Trophoblast cell (in vitro differentiated cells and primary cell): ENCODE measurements at regions not wholly inside any gene's neighbourhood (a gene's known extent, or its start where the extent isn't known, plus 50 kb on each side); places are given as distances from the start of the nearest gene placed in this dataset.

Source experiments
- DNase-seq, 2 donors: peaks; one replicate each; pipeline ENCODE4 v3.0.0-alpha.2; 2016
- H2AFZ ChIP-seq: 2 replicates; pipeline ENCODE4 v1.6.1; 2013; ENCODE audit warnings: low read length, moderate library complexity, mild to moderate bottlenecking; ENCODE audit not compliant: insufficient read depth, poor library complexity
- H2AK5ac ChIP-seq: 2 replicates; pipeline ENCODE4 v1.6.1; 2013; ENCODE audit warnings: mild to moderate bottlenecking, low read length
- H2BK120ac ChIP-seq: 2 replicates; pipeline ENCODE4 v1.6.1; 2013; ENCODE audit warnings: low read length, mild to moderate bottlenecking, moderate library complexity; ENCODE audit not compliant: insufficient read depth, poor library complexity
- H2BK12ac ChIP-seq: 2 replicates; pipeline ENCODE4 v1.6.1; 2013; ENCODE audit warnings: mild to moderate bottlenecking, low read length, moderate library complexity
- H2BK5ac ChIP-seq: 2 replicates; pipeline ENCODE4 v1.6.1; 2013; ENCODE audit warnings: low read length, low read depth, moderate library complexity, mild to moderate bottlenecking; ENCODE audit not compliant: poor library complexity
- H3K14ac ChIP-seq: 2 replicates; pipeline ENCODE4 v1.6.1; 2013; ENCODE audit warnings: mild to moderate bottlenecking, low read length
- H3K18ac ChIP-seq: 2 replicates; pipeline ENCODE4 v1.6.1; 2013; ENCODE audit warnings: mild to moderate bottlenecking, low read length
- H3K23ac ChIP-seq: 2 replicates; pipeline ENCODE4 v1.6.1; 2013; ENCODE audit warnings: low read length
- H3K27ac ChIP-seq: 2 replicates; pipeline ENCODE4 v1.5.1; 2013; ENCODE audit warnings: low read depth, mild to moderate bottlenecking, inconsistent platforms, low read length, moderate library complexity
- H3K27me3 ChIP-seq: 2 replicates; pipeline ENCODE4 v1.6.1; 2013; ENCODE audit warnings: inconsistent platforms, mild to moderate bottlenecking, low read length, moderate library complexity; ENCODE audit not compliant: insufficient read depth
- H3K36me3 ChIP-seq, 2 experiments: 1 replicate in 1 of 2; 2 replicates in 1 of 2; pipeline ENCODE4 v1.6.1; 2013; ENCODE audit warnings: low read length in 2 of 2, mild to moderate bottlenecking in 2 of 2, moderate library complexity in 1 of 2; ENCODE audit not compliant: insufficient read depth in 2 of 2, control insufficient read depth in 1 of 2
- H3K4ac ChIP-seq: 2 replicates; pipeline ENCODE4 v1.6.1; 2013; ENCODE audit warnings: low read depth, mild to moderate bottlenecking, low read length, moderate library complexity
- H3K4me1 ChIP-seq, 2 experiments: 1 replicate in 1 of 2; 2 replicates in 1 of 2; pipeline ENCODE4 v1.6.1; 2013; ENCODE audit warnings: low read length in 2 of 2, mild to moderate bottlenecking in 2 of 2, moderate library complexity in 1 of 2; ENCODE audit not compliant: insufficient read depth in 2 of 2, control insufficient read depth in 1 of 2
- H3K4me2 ChIP-seq: 2 replicates; pipeline ENCODE4 v1.6.1; 2013; ENCODE audit warnings: inconsistent platforms, mild to moderate bottlenecking, low read length, moderate library complexity
- H3K4me3 ChIP-seq: 2 replicates; pipeline ENCODE4 v1.5.1; 2013; ENCODE audit warnings: mild to moderate bottlenecking, low read depth, low read length, inconsistent platforms
- H3K79me1 ChIP-seq: one replicate; pipeline ENCODE4 v1.6.1; 2013; ENCODE audit warnings: low read length
- H3K79me2 ChIP-seq: 2 replicates; pipeline ENCODE4 v1.6.1; 2013; ENCODE audit warnings: low read length, mild to moderate bottlenecking; ENCODE audit not compliant: control insufficient read depth, insufficient read depth, poor library complexity
- H3K9ac ChIP-seq: 2 replicates; pipeline ENCODE4 v1.6.1; 2013; ENCODE audit warnings: mild to moderate bottlenecking, low read length
- H3K9me3 ChIP-seq: 2 replicates; pipeline ENCODE4 v1.6.1; 2013; ENCODE audit warnings: low read depth, mild to moderate bottlenecking, control low read depth, inconsistent platforms, low read length; ENCODE audit not compliant: insufficient read depth
- H4K12ac ChIP-seq: 2 replicates; pipeline ENCODE4 v1.6.1; 2013; ENCODE audit warnings: low read depth, mild to moderate bottlenecking, low read length, moderate library complexity
- H4K8ac ChIP-seq: 2 replicates; pipeline ENCODE4 v1.6.1; 2013; ENCODE audit warnings: low read depth, mild to moderate bottlenecking, low read length, moderate library complexity
- H4K91ac ChIP-seq: one replicate; pipeline ENCODE4 v1.6.1; 2013; ENCODE audit warnings: low read depth, mild to moderate bottlenecking, low read length, moderate library complexity
- WGBS: extraction: QIAGEN DNeasy Blood & Tissue Kit; methylation state at CpG from one replicate; pipeline ENCODE4 v1.1.7; 2013; ENCODE audit warnings: missing lambda C conversion rate; ENCODE audit not compliant: insufficient read length, insufficient coverage; ENCODE audit errors: extremely low coverage; 5-methylcytosine and 5-hydroxymethylcytosine counted together

DNA sequence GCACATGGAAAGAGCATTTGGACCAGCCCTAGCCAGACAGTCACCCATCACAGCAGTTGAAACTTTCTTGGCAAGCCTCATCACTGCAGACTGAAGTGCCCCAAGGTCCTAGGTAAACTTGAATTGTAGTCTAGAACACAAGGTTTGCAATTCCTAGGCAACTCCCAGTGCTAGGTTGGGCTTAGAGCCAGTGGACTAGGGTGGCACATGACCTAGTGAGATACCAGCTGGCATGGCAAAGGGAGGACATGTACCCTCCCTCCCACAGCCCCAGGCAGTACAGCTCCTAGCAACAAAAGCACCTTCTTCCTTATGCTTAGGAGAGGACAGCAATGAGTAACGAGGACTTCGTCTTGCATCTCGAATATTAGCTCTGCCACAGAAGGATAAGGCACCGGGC lies 889.5 kb downstream of the JRKL start:
- Histone ChIP-seq H4K91ac (no peak overlapping the region), H2BK12ac (no peak overlapping the region), H3K27me3 (no peaks in the 10 kb centered on the region), H4K12ac (no peak overlapping the region), H3K4me3 (peak overlapping the region; percentile 41), H3K4ac (no peak overlapping the region), H3K14ac (no peak overlapping the region), H3K9ac (no peak overlapping the region), H3K27ac (no peak overlapping the region), H3K4me1 (no peaks in the 10 kb centered on the region), H3K23ac (no peak overlapping the region), H2AFZ (no peak overlapping the region), H3K9me3 (peaks cover 3% of the 10 kb centered on the region), H2BK120ac (no peak overlapping the region), H3K4me2 (no peak overlapping the region), H4K8ac (no peak overlapping the region), H3K79me1 (no peaks in the 10 kb centered on the region), H2BK5ac (no peak overlapping the region), H3K79me2 (no peaks in the 10 kb centered on the region), H2AK5ac (no peak overlapping the region), H3K36me3 (no peaks in the 10 kb centered on the region), H3K18ac (no peak overlapping the region)
- no CpG with 5 or more reads among the region's 4 CpGs for WGBS
- no peak for DNase-seq

DNA sequence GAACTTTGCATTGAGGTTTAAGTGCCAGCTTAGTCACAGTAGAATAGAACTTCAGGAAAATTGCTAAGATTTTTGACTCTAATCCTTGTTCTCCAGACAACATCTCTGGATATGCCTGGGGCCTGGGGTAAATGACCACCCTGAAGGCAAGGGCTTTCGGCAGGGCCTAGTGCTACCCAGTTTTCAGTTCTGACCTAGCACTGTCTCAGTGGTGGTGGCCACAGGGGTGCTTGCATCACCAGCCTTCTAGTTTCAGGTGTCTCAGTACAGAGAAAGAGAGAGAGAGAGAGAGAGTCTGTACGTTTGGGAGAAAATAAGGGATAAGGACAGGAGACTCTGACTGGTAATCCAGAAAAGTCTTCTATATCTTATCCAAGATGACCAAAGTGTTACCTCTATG lies 890.5 kb downstream of the JRKL start:
- DNase-seq = no peak
- H3K9me3 ChIP-seq = peaks cover 3% of the 10 kb centered on the region
- no peak overlapping the region for H3K4me3 ChIP-seq
- H4K91ac ChIP-seq = no peak overlapping the region
- no peak overlapping the region for H3K27ac ChIP-seq
- no CpG with 5 or more reads among the region's 2 CpGs for whole genome bisulfite sequencing
- no peak overlapping the region for H4K12ac ChIP-seq
- no peak overlapping the region for H2AK5ac ChIP-seq
- no peak overlapping the region for H4K8ac ChIP-seq
- no peaks in the 10 kb centered on the region for H3K79me2 ChIP-seq
- no peaks in the 10 kb centered on the region for H3K4me1 ChIP-seq
- no peak overlapping the region for H3K9ac ChIP-seq
- H3K4me2 ChIP-seq = no peak overlapping the region
- no peaks in the 10 kb centered on the region for H3K36me3 ChIP-seq
- no peaks in the 10 kb centered on the region for H3K79me1 ChIP-seq
- H3K27me3 ChIP-seq = no peaks in the 10 kb centered on the region
- H2BK12ac ChIP-seq = no peak overlapping the region
- H3K18ac ChIP-seq = no peak overlapping the region
- no peak overlapping the region for H2BK120ac ChIP-seq
- no peak overlapping the region for H2BK5ac ChIP-seq
- no peak overlapping the region for H2AFZ ChIP-seq
- no peak overlapping the region for H3K14ac ChIP-seq
- H3K23ac ChIP-seq = no peak overlapping the region
- H3K4ac ChIP-seq = no peak overlapping the region

GRCh38 chr11:97289823-97290222 lies 900.0 kb downstream of the JRKL start:
- H2AK5ac ChIP-seq = no peak overlapping the region
- no peak overlapping the region for H4K12ac ChIP-seq

GRCh38 chr11:97290464-97291041 lies 900.7 kb downstream of the JRKL start:
- Histone ChIP-seq H3K4me3 (no peak overlapping the region), H3K4me1 (no peaks in the 10 kb centered on the region), H2AK5ac (no peak overlapping the region), H4K91ac (no peak overlapping the region), H2BK12ac (no peak overlapping the region), H2BK120ac (no peak overlapping the region), H3K9me3 (no peaks in the 10 kb centered on the region), H3K4me2 (no peak overlapping the region), H2BK5ac (no peak overlapping the region), H3K23ac (no peak overlapping the region), H3K18ac (no peak overlapping the region), H3K79me1 (no peaks in the 10 kb centered on the region), H3K14ac (no peak overlapping the region), H4K12ac (no peak overlapping the region), H2AFZ (no peak overlapping the region), H3K9ac (no peak overlapping the region), H3K27ac (no peak overlapping the region), H3K27me3 (no peaks in the 10 kb centered on the region), H3K36me3 (no peaks in the 10 kb centered on the region), H3K4ac (no peak overlapping the region), H3K79me2 (no peaks in the 10 kb centered on the region), H4K8ac (no peak overlapping the region)
- WGBS = no CpG with 5 or more reads among the region's 3 CpGs
- no peak for DNase-seq

More at GRCh38 chr11:97289823-97290222, 900.0 kb downstream of the JRKL start:
- Histone ChIP-seq H3K4ac (no peak overlapping the region), H3K27ac (no peak overlapping the region), H2AFZ (no peak overlapping the region), H3K4me3 (no peak overlapping the region), H3K4me1 (no peaks in the 10 kb centered on the region), H4K8ac (no peak overlapping the region), H2BK12ac (no peak overlapping the region), H3K4me2 (no peak overlapping the region), H3K79me2 (no peaks in the 10 kb centered on the region), H4K91ac (no peak overlapping the region), H3K18ac (no peak overlapping the region), H3K36me3 (no peaks in the 10 kb centered on the region), H3K9ac (no peak overlapping the region), H3K9me3 (no peaks in the 10 kb centered on the region), H2BK120ac (no peak overlapping the region), H3K14ac (no peak overlapping the region), H2BK5ac (no peak overlapping the region), H3K79me1 (no peaks in the 10 kb centered on the region), H3K23ac (no peak overlapping the region), H3K27me3 (no peaks in the 10 kb centered on the region)
- no CpG with 5 or more reads among the region's 2 CpGs for WGBS
- DNase-seq = no peak
